ENCODE measurements at regions not wholly inside any gene's neighbourhood (a gene's known extent, or its start where the extent isn't known, plus 50 kb on each side); places are given as distances from the start of the nearest gene placed in this dataset.
"Not testable (repeated sequence)": the region's sequence is repeated elsewhere in the genome, so short reads cannot be mapped to it uniquely, and the experiment has no call there.

DNA sequence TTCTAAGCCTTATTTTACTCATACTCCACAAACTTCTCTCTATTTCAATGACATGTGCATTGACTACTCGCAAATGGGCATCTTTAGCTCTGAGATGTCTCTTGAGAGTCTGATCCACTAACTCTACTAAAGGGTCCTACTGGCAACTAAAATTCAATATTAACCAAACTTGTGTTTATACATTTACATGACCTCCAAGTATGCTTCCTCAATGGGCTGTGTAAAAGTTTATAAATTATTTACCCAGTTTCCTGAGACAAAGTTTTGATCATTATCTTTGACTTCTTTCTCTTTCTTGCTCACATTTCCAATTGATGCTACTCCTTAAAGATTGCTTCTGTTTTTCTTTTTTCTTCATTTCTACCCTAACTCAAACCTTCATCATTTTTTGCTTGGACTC lies 510.1 kb upstream of the DAB2 start:
- DNase-seq (ENCODE audit: extremely low read depth, low read depth) = no peak

- DNase-seq (ENCODE audit: extremely low read depth, low read depth) = no peak
Measured at GRCh38 chr5:39933061-39933460, 508.3 kb upstream of the DAB2 start.

- no peak for DNase-seq (ENCODE audit: extremely low read depth, low read depth)
Measured at GRCh38 chr5:39928709-39929108, 503.9 kb upstream of the DAB2 start.

GRCh38 chr5:39919876-39920275 lies 495.1 kb upstream of the DAB2 start:
- DNase-seq (ENCODE audit: extremely low read depth, low read depth) = no peak

DNA sequence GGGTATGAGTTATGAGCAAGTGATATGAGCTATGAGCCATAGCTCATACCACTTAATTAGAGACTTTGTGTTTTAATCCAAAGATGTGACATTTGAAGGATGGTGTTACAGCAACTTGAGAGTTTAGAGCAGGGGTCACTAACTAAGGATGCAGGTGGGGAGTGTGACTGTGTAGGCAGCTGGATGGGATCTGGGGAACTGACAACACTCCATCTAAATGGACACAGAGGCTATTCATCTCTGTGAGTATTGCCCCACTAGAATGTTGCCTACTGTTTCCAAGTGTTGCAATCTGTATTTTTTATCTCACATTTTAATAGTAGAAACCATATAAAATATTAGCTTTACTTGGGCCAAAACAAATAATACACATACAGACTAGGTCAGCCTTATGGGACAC lies 488.1 kb upstream of the DAB2 start:
- no peak for DNase-seq (ENCODE audit: extremely low read depth, low read depth)

GRCh38 chr5:39907267-39907951 lies 482.6 kb upstream of the DAB2 start:
- not testable (repeated sequence) for DNase-seq (ENCODE audit: extremely low read depth, low read depth)

DNA sequence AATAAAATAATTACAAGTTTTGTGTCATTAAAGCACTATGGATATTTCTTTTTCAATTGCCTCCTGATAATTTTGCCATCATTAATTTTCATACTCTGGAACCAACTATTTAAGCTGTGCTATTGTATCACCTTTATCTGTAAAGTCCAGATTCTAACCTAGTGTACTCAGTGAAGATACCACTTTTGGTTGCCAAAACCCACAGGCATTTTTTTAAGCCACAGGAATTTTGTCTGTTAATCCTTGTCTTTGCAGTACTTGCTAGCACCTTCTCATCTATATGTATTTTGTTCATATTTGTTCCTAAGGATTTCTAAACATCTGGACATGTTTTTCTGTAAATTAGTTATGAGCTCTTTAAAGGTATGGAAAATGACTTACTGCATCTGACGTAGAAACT lies 481.4 kb upstream of the DAB2 start:
- no peak for DNase-seq (ENCODE audit: extremely low read depth, low read depth)

DNA sequence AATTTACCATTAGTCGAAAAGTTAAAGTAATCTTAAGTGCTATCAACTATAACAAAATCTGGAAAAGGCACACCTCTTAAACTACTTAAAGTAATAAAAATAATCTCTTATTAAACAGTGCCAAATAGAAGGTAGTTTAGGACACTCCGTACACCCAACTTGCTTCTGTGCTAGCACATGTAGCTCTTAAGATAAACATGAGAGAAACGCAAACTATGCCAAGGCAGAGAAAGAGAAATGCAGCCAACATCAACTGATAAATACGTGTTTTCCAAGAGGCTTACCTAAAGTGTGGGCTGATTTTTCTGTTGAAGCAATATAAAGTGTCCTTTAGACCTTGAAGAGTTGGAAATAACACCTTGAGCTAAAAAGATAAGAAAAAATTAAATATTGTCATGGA lies 480.6 kb upstream of the DAB2 start:
- no peak for DNase-seq (ENCODE audit: extremely low read depth, low read depth)

DNA sequence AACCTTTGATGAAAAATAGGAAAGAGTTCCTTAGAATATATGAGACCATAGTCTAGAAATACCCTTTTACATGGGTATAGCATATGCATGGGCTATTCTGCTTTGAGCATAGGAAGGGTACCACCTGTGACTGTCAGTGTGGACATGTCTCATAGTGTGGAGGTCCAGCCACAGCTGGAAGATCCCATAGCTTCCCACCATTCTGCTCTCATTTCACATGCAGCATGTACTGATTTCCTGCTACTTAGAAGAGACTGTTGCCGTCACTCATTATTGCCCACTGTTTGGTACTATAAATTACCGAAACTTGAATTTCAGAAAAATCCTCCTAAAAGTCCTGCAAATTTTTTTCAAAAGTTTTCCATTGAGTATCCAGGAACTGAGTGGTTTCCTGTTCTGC lies 477.8 kb upstream of the DAB2 start:
- DNase-seq (ENCODE audit: extremely low read depth, low read depth) = no peak

GRCh38 chr5:39898731-39899130 lies 474.0 kb upstream of the DAB2 start:
- no peak for DNase-seq (ENCODE audit: extremely low read depth, low read depth)

GRCh38 chr5:39896706-39897105 lies 471.9 kb upstream of the DAB2 start:
- no peak for DNase-seq (ENCODE audit: extremely low read depth, low read depth)

- DNase-seq (ENCODE audit: extremely low read depth, low read depth) = no peak
Measured at GRCh38 chr5:39896104-39896503, 471.3 kb upstream of the DAB2 start.

DNA sequence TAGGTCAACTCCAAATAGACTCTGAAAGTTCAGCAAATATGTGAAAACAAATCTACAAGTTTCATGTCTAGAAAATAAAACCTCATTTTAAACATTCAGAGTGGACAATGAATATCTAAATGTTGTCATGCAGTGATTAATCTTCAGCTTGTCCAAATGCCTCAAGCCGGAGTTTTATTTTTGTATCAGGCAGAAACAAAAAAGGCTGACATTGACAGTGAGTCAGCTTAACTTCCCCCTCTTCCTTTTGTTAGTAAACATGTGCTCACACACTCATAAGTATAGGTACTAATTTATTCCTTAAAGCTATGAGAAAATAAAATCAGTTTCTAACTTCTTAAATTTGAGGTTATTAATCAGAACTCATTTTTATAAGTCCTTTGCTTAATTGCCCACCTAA lies 467.9 kb upstream of the DAB2 start:
- DNase-seq (ENCODE audit: extremely low read depth, low read depth) = peak; percentile 4

- no peak for DNase-seq (ENCODE audit: extremely low read depth, low read depth)
Measured at GRCh38 chr5:39891376-39891775, 466.6 kb upstream of the DAB2 start.

- DNase-seq (ENCODE audit: extremely low read depth, low read depth) = no peak
Measured at GRCh38 chr5:39880985-39881384, 456.2 kb upstream of the DAB2 start.

GRCh38 chr5:39877479-39877878 lies 452.7 kb upstream of the DAB2 start:
- DNase-seq (ENCODE audit: extremely low read depth, low read depth) = no peak

DNA sequence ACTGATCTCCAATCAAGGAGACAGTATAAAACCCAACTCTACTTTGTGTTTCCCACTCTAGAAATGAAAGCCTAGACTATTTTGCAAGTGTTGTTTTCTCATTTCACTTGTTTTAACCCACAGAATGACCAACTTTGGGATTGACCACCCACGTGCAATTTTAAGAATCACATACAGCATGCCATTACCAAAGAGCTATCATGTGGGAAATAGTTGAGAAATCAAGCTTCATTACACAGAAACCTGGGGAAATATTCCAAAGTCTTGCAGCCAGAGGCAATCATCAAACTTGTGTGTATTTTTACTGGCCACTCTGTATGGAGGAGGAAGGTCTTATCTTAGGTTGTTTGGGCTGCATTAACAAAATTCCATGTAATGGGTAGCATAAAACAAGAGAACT lies 451.4 kb upstream of the DAB2 start:
- DNase-seq (ENCODE audit: extremely low read depth, low read depth) = no peak

GRCh38 chr5:39870137-39870536 lies 445.4 kb upstream of the DAB2 start:
- no peak for DNase-seq (ENCODE audit: extremely low read depth, low read depth)

DNA sequence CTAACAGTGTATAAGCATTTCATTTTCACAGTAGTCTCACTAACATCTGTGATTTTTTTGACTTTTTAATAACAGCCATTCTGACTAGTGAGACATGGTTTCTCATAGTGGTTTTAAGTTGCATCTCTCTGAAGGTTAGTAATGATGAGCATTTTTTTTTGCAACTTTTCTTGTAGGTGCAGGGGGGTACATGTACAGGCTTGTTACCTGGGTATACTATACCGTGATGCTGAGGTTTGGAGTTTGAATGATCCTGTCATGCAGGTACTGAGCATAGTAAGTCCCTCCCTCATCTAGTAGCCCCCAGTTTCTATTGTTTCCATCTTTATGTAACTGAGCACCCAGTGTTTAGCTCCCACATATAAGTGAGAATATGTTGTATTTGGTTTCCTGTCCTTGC lies 444.6 kb upstream of the DAB2 start:
- DNase-seq (ENCODE audit: extremely low read depth, low read depth) = no peak

DNA sequence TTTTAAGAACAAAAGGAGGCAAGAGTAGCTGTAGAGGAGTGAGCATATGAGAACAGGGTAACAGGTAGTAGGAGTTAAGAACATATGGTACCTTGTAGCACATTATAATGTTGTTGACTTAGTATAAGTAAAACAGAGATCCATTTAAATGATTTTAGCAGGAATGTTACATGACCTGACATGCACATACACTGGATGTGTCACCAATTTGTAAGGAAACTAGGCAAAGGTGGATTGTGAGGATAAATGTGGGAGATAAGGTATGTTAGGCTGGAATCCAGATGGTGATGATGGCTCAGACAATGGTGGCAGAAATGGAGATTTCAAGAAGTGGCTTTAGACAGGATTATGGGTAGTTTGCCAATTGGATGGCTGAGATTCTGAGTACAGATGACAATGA lies 443.1 kb upstream of the DAB2 start:
- DNase-seq (ENCODE audit: extremely low read depth, low read depth) = no peak

- no peak for DNase-seq (ENCODE audit: extremely low read depth, low read depth)
Measured at GRCh38 chr5:39863926-39864552, 439.3 kb upstream of the DAB2 start.

GRCh38 chr5:39857041-39857440 lies 432.3 kb upstream of the DAB2 start:
- no peak for DNase-seq (ENCODE audit: extremely low read depth, low read depth)

Data from NCI-H460 (cell line).